Psoas muscle (tissue), 7 donors: ENCODE measurements at regions not wholly inside any gene's neighbourhood (a gene's known extent, or its start where the extent isn't known, plus 50 kb on each side); places are given as distances from the start of the nearest gene placed in this dataset.

Source experiments
- ATAC-seq, 4 donors: fragments of 200-7000 bp; cut with Tn5 transposase; one replicate each; pipeline ENCODE4 v1.9.1; 2020; ENCODE audit warnings: moderate library complexity in 3 of 4, mild to moderate bottlenecking in 2 of 4
- DNase-seq, 2 donors: peaks; one replicate each; pipeline ENCODE4 v3.0.0-alpha.2; 2020
- H3K27ac ChIP-seq: fragments of 200-600 bp; one replicate; pipeline ENCODE4 v1.8.0; 2022
- H3K27me3 ChIP-seq, 3 donors: fragments of 200-600 bp in 1 of 3; one replicate each; pipeline versions ENCODE4 v1.6.1 to v1.8.0; 2013 to 2022; ENCODE audit warnings: low read length in 2 of 3, mild to moderate bottlenecking in 2 of 3, moderate library complexity in 1 of 3; ENCODE audit not compliant: insufficient read depth in 3 of 3
- H3K36me3 ChIP-seq, 2 donors: fragments of 200-600 bp in 1 of 2; one replicate each; pipeline versions ENCODE4 v1.6.1 to v1.8.0; 2013 to 2022; ENCODE audit warnings: low read depth in 1 of 2, mild to moderate bottlenecking in 1 of 2, moderate library complexity in 1 of 2; ENCODE audit not compliant: insufficient read depth in 1 of 2
- H3K4me1 ChIP-seq: fragments of 200-600 bp; one replicate; pipeline ENCODE4 v1.8.0; 2022
- H3K4me3 ChIP-seq: fragments of 200-600 bp; one replicate; pipeline ENCODE4 v1.8.0; 2022; ENCODE audit warnings: mild to moderate bottlenecking
- H3K9me3 ChIP-seq: fragments of 200-600 bp; one replicate; pipeline ENCODE4 v1.8.0; 2022
- CTCF ChIP-seq: fragments of 200-600 bp; IDR thresholded peaks from one replicate; pipeline ENCODE4 v1.8.0; 2022; ENCODE audit warnings: antibody characterized with exemption
- WGBS, 3 donors: extraction: QIAGEN DNeasy Blood & Tissue Kit; methylation state at CpG; one replicate each; pipeline versions ENCODE4 v1.1.6 to v1.1.7; 2013; 5-methylcytosine and 5-hydroxymethylcytosine counted together
- intact Hi-C, 2 donors: fragments of 100-400 bp; cut with DNase I; formaldehyde crosslinking; loops; one replicate each; pipeline versions ENCODE4 v1.11.0 to v1.14.2; 2022
- donor health status: healthy with polysubstance abuse.
- donor health status: DM: no; HTN: no; CAD: no; lungs with moderate emphysema.
- donor health status: Bipolar disorder and iron deficiency.
- donor health status: healthy.
- donor health status: DM: yes; HTN: yes; CAD: no.
- donor health status: DM: no; HTN: no; CAD: no.
- donor health status: DM: yes; HTN: yes; CAD: no.

GRCh38 chr11:97498891-97499290 is 1109.1 kb downstream of the JRKL start:
- intact Hi-C loops, result no loop called here
- Histone ChIP-seq H3K4me3 (no peak overlapping the region), H3K27ac (no peak overlapping the region), H3K36me3 (no peaks in the 10 kb centered on the region), H3K4me1 (no peaks in the 10 kb centered on the region), H3K27me3 (no peaks in the 10 kb centered on the region), H3K9me3 (no peaks in the 10 kb centered on the region)
- 96 to 98% (median 96%) methylated on average over 2 of the region's 2 CpGs for WGBS, 3 donors
- TF ChIP-seq CTCF, result no peak
- ATAC-seq (no peak), DNase-seq (no peak)

DNA sequence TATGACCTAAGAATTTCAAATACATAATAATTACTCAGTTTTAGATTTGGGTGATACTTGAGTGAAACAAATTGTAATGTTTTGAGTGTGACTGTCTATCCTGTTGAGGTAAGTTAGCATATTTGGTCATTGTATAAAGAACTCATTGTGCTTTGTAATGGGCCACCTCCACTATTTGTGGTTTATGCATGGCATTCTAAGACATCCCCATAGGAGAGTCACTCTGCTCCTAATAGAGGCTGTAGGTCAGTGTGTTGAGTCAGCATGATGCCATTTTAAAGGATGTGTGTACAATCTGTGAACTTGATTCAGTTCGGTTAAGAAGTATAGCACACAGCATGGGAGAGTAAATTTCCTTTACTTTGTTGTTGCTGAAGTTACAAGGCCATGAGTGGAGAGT is 1112.4 kb downstream of the JRKL start:
- H3K9me3 ChIP-seq, result no peaks in the 10 kb centered on the region
- intact Hi-C loops, result no loop called here
- no peak overlapping the region for H3K4me3 ChIP-seq
- H3K27me3 ChIP-seq, result no peaks in the 10 kb centered on the region
- no peaks in the 10 kb centered on the region for H3K4me1 ChIP-seq
- H3K36me3 ChIP-seq, result no peaks in the 10 kb centered on the region
- DNase-seq, result no peak
- no peak for TF ChIP-seq CTCF
- WGBS, 3 donors, result 73 to 84% (median 74%) methylated on average over 1 of the region's 1 CpG
- H3K27ac ChIP-seq, result no peak overlapping the region
- ATAC-seq, result no peak

DNA sequence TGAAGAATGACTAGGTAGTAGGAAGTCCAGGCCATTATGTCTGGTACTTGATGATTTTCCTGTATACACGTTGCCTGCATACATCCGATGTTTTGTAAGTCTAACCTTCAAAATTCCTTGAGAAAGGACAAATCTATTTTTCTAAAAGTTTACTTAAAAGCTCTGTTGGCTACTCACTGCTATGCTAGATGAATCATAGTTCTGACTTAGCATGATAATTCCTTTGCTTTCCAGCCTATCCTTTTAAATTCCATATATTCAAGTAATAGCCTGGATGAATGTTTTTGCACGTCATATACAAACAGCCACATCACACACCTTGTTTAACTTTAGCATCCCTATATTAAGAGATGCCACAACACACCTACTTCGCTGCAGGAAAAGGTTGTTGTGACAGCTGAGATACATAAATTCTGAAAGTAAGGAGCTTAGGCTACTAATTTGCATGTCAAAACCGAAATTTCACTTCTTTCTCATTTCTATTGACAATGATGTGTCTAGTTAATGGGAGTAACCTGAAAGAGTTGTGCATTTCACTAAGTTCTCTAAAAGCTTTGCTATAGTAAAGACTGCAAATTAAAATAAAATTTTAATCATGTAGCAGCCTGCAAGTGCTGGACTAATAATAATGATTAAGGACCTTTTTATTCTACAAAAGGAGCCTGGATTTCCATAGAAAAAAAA is 1116.4 kb downstream of the JRKL start:
- DNase-seq (no peak), ATAC-seq (no peak)
- H3K9me3 ChIP-seq, result no peaks in the 10 kb centered on the region
- intact Hi-C loops, result no loop called here
- no peak for TF ChIP-seq CTCF
- no peaks in the 10 kb centered on the region for H3K27me3 ChIP-seq
- H3K4me3 ChIP-seq, result no peak overlapping the region
- WGBS, 3 donors, result 62 to 64% (median 62%) methylated on average over 5 of the region's 5 CpGs
- no peak overlapping the region for H3K27ac ChIP-seq
- no peaks in the 10 kb centered on the region for H3K36me3 ChIP-seq
- H3K4me1 ChIP-seq, result no peaks in the 10 kb centered on the region

GRCh38 chr11:97514446-97514845 is 1124.6 kb downstream of the JRKL start:
- no peaks in the 10 kb centered on the region for H3K9me3 ChIP-seq
- no peaks in the 10 kb centered on the region for H3K27me3 ChIP-seq
- DNase-seq, result no peak
- H3K4me3 ChIP-seq, result no peak overlapping the region
- intact Hi-C loops, result no loop called here
- whole genome bisulfite sequencing, 3 donors, result 40 to 71% (median 46%) methylated on average over 1 of the region's 1 CpG
- H3K27ac ChIP-seq, result no peak overlapping the region
- no peak for ATAC-seq
- no peaks in the 10 kb centered on the region for H3K36me3 ChIP-seq
- H3K4me1 ChIP-seq, result no peaks in the 10 kb centered on the region
- TF ChIP-seq CTCF, result no peak

DNA sequence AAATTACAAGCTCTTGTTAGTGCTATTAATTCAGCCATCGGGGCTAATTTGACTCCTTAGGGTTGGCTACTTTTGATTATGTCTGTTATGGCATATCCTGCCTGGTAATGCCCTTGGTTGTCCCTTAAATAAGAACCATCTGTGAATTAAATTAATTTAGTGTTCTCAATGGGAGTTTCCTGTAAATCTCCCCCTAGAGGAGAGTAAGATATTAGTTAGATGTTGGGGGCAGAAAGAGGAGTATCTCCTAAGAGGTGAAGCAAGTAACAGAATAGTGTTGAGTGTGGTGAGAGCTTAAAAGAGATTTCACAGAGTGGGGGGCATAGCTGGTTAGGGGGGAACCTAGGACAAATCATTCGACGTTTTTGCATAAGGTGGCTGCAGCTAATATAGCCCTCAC is 1126.9 kb downstream of the JRKL start:
- no peak for DNase-seq
- Histone ChIP-seq H3K9me3 (no peaks in the 10 kb centered on the region), H3K4me3 (no peak overlapping the region), H3K36me3 (no peaks in the 10 kb centered on the region), H3K4me1 (no peaks in the 10 kb centered on the region), H3K27me3 (no peaks in the 10 kb centered on the region), H3K27ac (no peak overlapping the region)
- no peak for TF ChIP-seq CTCF
- WGBS, 3 donors, result 70 to 75% (median 75%) methylated on average over 3 of the region's 3 CpGs
- intact Hi-C loops, result no loop called here
- no peak for ATAC-seq
